ENCODE measurements at regions not wholly inside any gene's neighbourhood (a gene's known extent, or its start where the extent isn't known, plus 50 kb on each side); places are given as distances from the start of the nearest gene placed in this dataset.

DNA sequence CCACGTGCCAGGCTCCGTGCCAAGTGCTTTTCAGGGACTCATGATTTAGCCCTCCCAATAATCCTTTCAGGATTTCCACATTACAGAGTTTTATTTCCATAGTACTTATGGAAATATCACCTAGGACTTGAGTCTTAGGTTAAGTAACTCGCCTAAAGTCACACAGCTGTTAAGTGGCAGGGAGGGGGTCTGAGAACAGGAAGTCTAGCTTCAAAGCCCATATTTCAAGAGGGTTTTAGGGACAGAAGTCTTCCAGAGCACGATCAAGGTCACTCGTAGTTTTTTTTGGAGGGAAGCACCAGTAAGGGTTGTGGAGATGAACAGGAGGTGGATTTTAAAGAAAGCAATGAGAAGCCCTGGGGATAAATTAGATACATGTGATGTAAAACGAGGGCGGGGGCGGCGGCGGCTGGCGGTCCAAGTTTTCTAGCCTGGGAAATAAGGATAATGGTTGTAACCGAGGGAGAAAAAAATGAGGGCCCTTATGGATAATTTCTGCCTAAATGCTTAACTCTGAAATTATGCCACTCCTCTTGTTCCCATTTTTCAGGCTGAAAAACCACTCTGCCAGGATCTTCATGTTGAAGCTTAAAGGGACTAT, 192.6 kb upstream of the FOXN3 start:
- no peak for TF ChIP-seq CTCF (IDR thresholded peaks at IDR 0.05; ENCODE audit: poor library complexity, severe bottlenecking)
- ATAC-seq (ENCODE audit: low read depth) (no peak), DNase-seq (ENCODE audit: low spot score) (no peak)
- no peak overlapping the region for H3K4me3 ChIP-seq (ENCODE audit: severe bottlenecking)
- no peak overlapping the region for H3K27ac ChIP-seq (ENCODE audit: poor library complexity, severe bottlenecking)
- no peaks in the 10 kb centered on the region for H3K27me3 ChIP-seq (ENCODE audit: insufficient read depth, poor library complexity, severe bottlenecking)
- no peaks in the 10 kb centered on the region for H3K4me1 ChIP-seq (ENCODE audit: insufficient read depth, poor library complexity, severe bottlenecking)
- peaks cover 10% of the 10 kb centered on the region for H3K9me3 ChIP-seq (ENCODE audit: severe bottlenecking)
- no peaks in the 10 kb centered on the region; the same call in 1 of the 2 replicates for H3K36me3 ChIP-seq (ENCODE audit: low read depth)

- Histone ChIP-seq H3K9me3 (ENCODE audit: severe bottlenecking) (peaks cover 10% of the 10 kb centered on the region), H3K36me3 (ENCODE audit: low read depth) (no peaks in the 10 kb centered on the region; the same call in 1 of the 2 replicates), H3K4me3 (ENCODE audit: severe bottlenecking) (no peak overlapping the region), H3K27me3 (ENCODE audit: insufficient read depth, poor library complexity, severe bottlenecking) (no peaks in the 10 kb centered on the region), H3K4me1 (ENCODE audit: insufficient read depth, poor library complexity, severe bottlenecking) (no peaks in the 10 kb centered on the region), H3K27ac (ENCODE audit: poor library complexity, severe bottlenecking) (no peak overlapping the region)
- no peak for TF ChIP-seq CTCF (IDR thresholded peaks at IDR 0.05; ENCODE audit: poor library complexity, severe bottlenecking)
- DNase-seq (ENCODE audit: low spot score): no peak
- ATAC-seq (ENCODE audit: low read depth): no peak
Measured at GRCh38 chr14:89607453-89607852, 190.4 kb upstream of the FOXN3 start.

GRCh38 chr14:89603938-89604480, 187.0 kb upstream of the FOXN3 start:
- Histone ChIP-seq H3K9me3 (ENCODE audit: severe bottlenecking) (peaks cover 10% of the 10 kb centered on the region), H3K4me1 (ENCODE audit: insufficient read depth, poor library complexity, severe bottlenecking) (no peaks in the 10 kb centered on the region), H3K27ac (ENCODE audit: poor library complexity, severe bottlenecking) (no peak overlapping the region), H3K27me3 (ENCODE audit: insufficient read depth, poor library complexity, severe bottlenecking) (no peaks in the 10 kb centered on the region), H3K36me3 (ENCODE audit: low read depth) (no peaks in the 10 kb centered on the region; the same call in 1 of the 2 replicates), H3K4me3 (ENCODE audit: severe bottlenecking) (no peak overlapping the region)
- TF ChIP-seq CTCF (IDR thresholded peaks at IDR 0.05; ENCODE audit: poor library complexity, severe bottlenecking): no peak
- DNase-seq (ENCODE audit: low spot score) (no peak), ATAC-seq (ENCODE audit: low read depth) (no peak)

GRCh38 chr14:89600950-89601826, 184.2 kb upstream of the FOXN3 start:
- DNase-seq (ENCODE audit: low spot score) (no peak), ATAC-seq (ENCODE audit: low read depth) (no peak)
- H3K9me3 ChIP-seq (ENCODE audit: severe bottlenecking): peaks cover 18% of the 10 kb centered on the region
- no peaks in the 10 kb centered on the region for H3K27me3 ChIP-seq (ENCODE audit: insufficient read depth, poor library complexity, severe bottlenecking)
- peaks cover 4% of the 10 kb centered on the region; the same call in 1 of the 2 replicates for H3K36me3 ChIP-seq (ENCODE audit: low read depth)
- no peak overlapping the region for H3K27ac ChIP-seq (ENCODE audit: poor library complexity, severe bottlenecking)
- no peaks in the 10 kb centered on the region for H3K4me1 ChIP-seq (ENCODE audit: insufficient read depth, poor library complexity, severe bottlenecking)
- TF ChIP-seq CTCF (IDR thresholded peaks at IDR 0.05; ENCODE audit: poor library complexity, severe bottlenecking): no peak
- H3K4me3 ChIP-seq (ENCODE audit: severe bottlenecking): no peak overlapping the region

Data from RWPE2 (cell line).